H1 (cell line): ENCODE measurements at regions not wholly inside any gene's neighbourhood (a gene's known extent, or its start where the extent isn't known, plus 50 kb on each side); places are given as distances from the start of the nearest gene placed in this dataset.

Experiments used
- CTCF ChIA-PET: fragments of 300-600 bp; sonication (Branson Sonifier 250); formaldehyde crosslinking; loops from one replicate; lab custom pipeline; 2021; ENCODE audit not compliant: partially characterized antibody; lab: Charles Lee
- POLR2A ChIA-PET: fragments of 300-600 bp; sonication (Branson Sonifier 250); formaldehyde crosslinking; loops from one replicate; lab custom pipeline; 2021; ENCODE audit warnings: inconsistent platforms; ENCODE audit not compliant: partially characterized antibody; lab: Charles Lee
- DNase-seq, 2 experiments: peaks; one replicate each; pipeline versions ENCODE4 v3.0.0 to v3.0.0-alpha.2; 2010 to 2022; ENCODE audit warnings: low spot score in 2 of 2, low read depth in 1 of 2, mixed read lengths in 1 of 2
- FAIRE-seq: peaks from 2 replicates; lab custom pipeline; 2011; peaks lifted over from hg19 to GRCh38; lab: Jason Lieb, UNC
- H2AFZ ChIP-seq: 2 replicates; pipeline ENCODE4 v1.8.1; 2012; ENCODE audit warnings: low read length, inconsistent platforms
- H2AK5ac ChIP-seq: 2 replicates; pipeline ENCODE4 v1.6.1; 2013; ENCODE audit warnings: low read depth, low read length
- H2BK120ac ChIP-seq: replicated peaks from 2 replicates; pipeline ENCODE3; 2013; ENCODE audit warnings: low read depth, low read length, inconsistent platforms
- H2BK12ac ChIP-seq: 2 replicates; pipeline ENCODE4 v1.6.1; 2013; ENCODE audit warnings: low read depth, low read length
- H2BK15ac ChIP-seq: 2 replicates; pipeline ENCODE4 v1.6.1; 2013; ENCODE audit warnings: low read length
- H2BK20ac ChIP-seq: 2 replicates; pipeline ENCODE4 v1.6.1; 2013; ENCODE audit warnings: low read length
- H2BK5ac ChIP-seq: 2 replicates; pipeline ENCODE4 v1.6.1; 2013; ENCODE audit warnings: low read depth, low read length
- H3K14ac ChIP-seq: 2 replicates; pipeline ENCODE4 v1.6.1; 2013; ENCODE audit warnings: inconsistent platforms; ENCODE audit not compliant: insufficient read length
- H3K18ac ChIP-seq: 2 replicates; pipeline ENCODE4 v1.6.1; 2013; ENCODE audit warnings: low read length; ENCODE audit errors: extremely low read depth
- H3K23ac ChIP-seq: 2 replicates; pipeline ENCODE4 v1.6.1; 2013; ENCODE audit warnings: inconsistent platforms; ENCODE audit not compliant: insufficient read length
- H3K23me2 ChIP-seq: 2 replicates; pipeline ENCODE4 v1.6.1; 2013; ENCODE audit warnings: low read depth, low read length
- H3K27ac ChIP-seq: 2 replicates; pipeline ENCODE4 v1.6.1; 2011; ENCODE audit warnings: low read depth, low read length, inconsistent platforms
- H3K27me3 ChIP-seq, 4 experiments: replicated peaks in 1 of 4; 1 replicate in 1 of 4; 2 replicates in 3 of 4; pipeline versions ENCODE4 v1.6.1 to v1.8.1; 2011 to 2013; ENCODE audit warnings: low read length in 3 of 4, mild to moderate bottlenecking in 3 of 4, inconsistent platforms in 2 of 4, mixed read lengths in 2 of 4, moderate library complexity in 1 of 4; ENCODE audit not compliant: control insufficient read depth in 3 of 4, insufficient read depth in 3 of 4; ENCODE audit errors: extremely low read depth in 1 of 4
- H3K36me3 ChIP-seq, 4 experiments: 2 replicates each; pipeline versions ENCODE4 v1.6.1 to v1.8.1; 2011 to 2013; ENCODE audit warnings: mild to moderate bottlenecking in 4 of 4, low read length in 3 of 4, moderate library complexity in 2 of 4, control low read depth in 1 of 4, inconsistent platforms in 1 of 4; ENCODE audit not compliant: insufficient read depth in 4 of 4, control insufficient read depth in 2 of 4
- H3K4ac ChIP-seq: replicated peaks from 2 replicates; pipeline ENCODE3; 2013; ENCODE audit warnings: low read length, low read depth, mixed read lengths, inconsistent platforms; ENCODE audit not compliant: insufficient read length
- H3K4me1 ChIP-seq, 4 experiments: replicated peaks in 1 of 4; 1 replicate in 1 of 4; 2 replicates in 3 of 4; pipeline versions ENCODE4 v1.6.1 to v1.8.1; 2011 to 2013; ENCODE audit warnings: low read length in 3 of 4, inconsistent platforms in 2 of 4, mixed read lengths in 1 of 4; ENCODE audit not compliant: insufficient read depth in 4 of 4, control insufficient read depth in 3 of 4
- H3K4me2 ChIP-seq, 2 experiments: 2 replicates each; pipeline versions ENCODE4 v1.6.1 to v1.8.1; 2011 to 2013; ENCODE audit warnings: low read depth in 2 of 2, low read length in 2 of 2, control low read depth in 1 of 2, inconsistent platforms in 1 of 2, mild to moderate bottlenecking in 1 of 2; ENCODE audit not compliant: insufficient read depth in 1 of 2
- H3K4me3 ChIP-seq, 4 experiments: fragments of 200-600, 300-600 bp in 1 of 4; sonication (generic), shearing (Covaris generic), sonication (Bioruptor Twin) in 1 of 4; 2 replicates each; pipeline versions ENCODE4 v1.5.1 to v1.8.1; 2011 to 2016; ENCODE audit warnings: low read length in 4 of 4, low read depth in 3 of 4, control low read depth in 2 of 4, inconsistent platforms in 2 of 4, mild to moderate bottlenecking in 2 of 4, mixed read lengths in 1 of 4, moderate library complexity in 1 of 4; ENCODE audit not compliant: insufficient read depth in 2 of 4; ENCODE audit errors: extremely low read depth in 1 of 4
- H3K56ac ChIP-seq: replicated peaks from 2 replicates; pipeline ENCODE3; 2013; ENCODE audit warnings: low read depth, mild to moderate bottlenecking, mixed read lengths, low read length, inconsistent platforms; ENCODE audit not compliant: insufficient read length
- H3K79me1 ChIP-seq: 2 replicates; pipeline ENCODE4 v1.6.1; 2013; ENCODE audit warnings: low read depth, low read length, control low read depth
- H3K79me2 ChIP-seq, 2 experiments: 2 replicates each; pipeline versions ENCODE4 v1.6.1 to v1.8.1; 2012 to 2013; ENCODE audit warnings: low read length in 2 of 2, mild to moderate bottlenecking in 2 of 2, inconsistent platforms in 1 of 2; ENCODE audit not compliant: insufficient read depth in 2 of 2, control insufficient read depth in 1 of 2
- H3K9ac ChIP-seq, 4 experiments: replicated peaks in 1 of 4; 1 replicate in 1 of 4; 2 replicates in 3 of 4; pipeline versions ENCODE4 v1.6.1 to v1.8.1; 2011 to 2013; ENCODE audit warnings: low read depth in 3 of 4, low read length in 3 of 4, control low read depth in 2 of 4, mild to moderate bottlenecking in 2 of 4, moderate library complexity in 2 of 4, inconsistent platforms in 1 of 4; ENCODE audit errors: extremely low read depth in 1 of 4
- H3K9me3 ChIP-seq, 2 experiments: 2 replicates each; pipeline versions ENCODE4 v1.6.1 to v1.8.1; 2012 to 2013; ENCODE audit warnings: mild to moderate bottlenecking in 2 of 2, moderate library complexity in 2 of 2, control low read depth in 1 of 2, inconsistent platforms in 1 of 2, low read depth in 1 of 2, low read length in 1 of 2, mixed read lengths in 1 of 2; ENCODE audit not compliant: insufficient read depth in 2 of 2
- H4K20me1 ChIP-seq, 2 experiments: replicated peaks in 1 of 2; 2 replicates each; pipeline versions ENCODE3 to v1.8.1; 2011 to 2013; ENCODE audit warnings: inconsistent platforms in 2 of 2, low read length in 2 of 2, mild to moderate bottlenecking in 1 of 2; ENCODE audit not compliant: insufficient read depth in 2 of 2, control insufficient read depth in 1 of 2
- H4K5ac ChIP-seq: 2 replicates; pipeline ENCODE4 v1.6.1; 2013; ENCODE audit warnings: low read length, low read depth, mixed read lengths, inconsistent platforms; ENCODE audit not compliant: insufficient read length
- H4K8ac ChIP-seq: 2 replicates; pipeline ENCODE4 v1.8.0; 2013; ENCODE audit warnings: mild to moderate bottlenecking, moderate library complexity, low read length, inconsistent platforms; ENCODE audit not compliant: insufficient read depth; ENCODE audit errors: extremely low read depth
- H4K91ac ChIP-seq: replicated peaks from 2 replicates; pipeline ENCODE3; 2013; ENCODE audit warnings: low read length, mixed read lengths, inconsistent platforms; ENCODE audit not compliant: insufficient read length
- E2F6 ChIP-seq: IDR thresholded peaks from 2 replicates; pipeline ENCODE4 v1.6.1; 2012; ENCODE audit warnings: inconsistent platforms
- RXRA ChIP-seq: IDR thresholded peaks from 2 replicates; pipeline ENCODE4 v1.6.1; 2011; ENCODE audit warnings: low read depth, mild to moderate bottlenecking, low read length, moderate library complexity; ENCODE audit not compliant: insufficient read depth
- SAP30 ChIP-seq: fragments of 300-600 bp; sonication (generic); IDR thresholded peaks from 2 replicates; pipeline ENCODE4 v1.7.1; 2012; ENCODE audit warnings: low read length, moderate library complexity, mild to moderate bottlenecking, inconsistent platforms; ENCODE audit not compliant: insufficient read depth, insufficient replicate concordance
- SIRT6 ChIP-seq: IDR thresholded peaks from one replicate; pipeline ENCODE4 v1.7.1; 2012; ENCODE audit warnings: low read length, inconsistent platforms
- ZNF274 ChIP-seq: IDR thresholded peaks from 2 replicates; pipeline ENCODE4 v1.7.0; 2012; ENCODE audit warnings: low read length, borderline replicate concordance; ENCODE audit errors: extremely low read depth
- WGBS, 2 experiments: shearing (Covaris generic) in 1 of 2; methylation state at CpG; one replicate each; pipeline versions ENCODE4 v1.1.6 to v1.1.7; 2013 to 2015; ENCODE audit warnings: low lambda C conversion rate in 2 of 2, mixed read lengths in 2 of 2, inconsistent platforms in 1 of 2, low coverage in 1 of 2, missing lambda C conversion rate in 1 of 2; ENCODE audit not compliant: insufficient replicate concordance in 2 of 2, insufficient coverage in 1 of 2, insufficient read length in 1 of 2; ENCODE audit errors: extremely low coverage in 1 of 2, missing lambda C conversion rate in 1 of 2; 5-methylcytosine and 5-hydroxymethylcytosine counted together

GRCh38 chr1:13968361-13968760 is 268.4 kb downstream of the PRDM2 start:
- ChIA-PET POLR2A (no interaction called here), CTCF (interaction anchor here (0.6 kb wide), 1 partner anchor 481 kb away, joined by 3 read pairs; no protein-coding TSS in a partner anchor)
- no peaks in the 10 kb centered on the region; a peak in 1 of 7 replicates for H3K4me1 ChIP-seq
- H3K23me2 ChIP-seq = no peaks in the 10 kb centered on the region; the same call in 1 of the 2 replicates
- no peak overlapping the region for H4K91ac ChIP-seq
- no peak overlapping the region for H3K56ac ChIP-seq
- H4K20me1 ChIP-seq = no peaks in the 10 kb centered on the region
- no peaks in the 10 kb centered on the region for H3K79me2 ChIP-seq
- DNase-seq (no peak), FAIRE-seq (no peak)
- H3K27ac ChIP-seq = no peak overlapping the region
- H2BK120ac ChIP-seq = no peak overlapping the region
- no peak overlapping the region for H2BK5ac ChIP-seq
- H3K36me3 ChIP-seq = no peaks in the 10 kb centered on the region
- H2AFZ ChIP-seq = no peak overlapping the region
- H3K23ac ChIP-seq = no peak overlapping the region
- no peak overlapping the region for H2AK5ac ChIP-seq
- no peak for TF ChIP-seq SAP30
- no peak for TF ChIP-seq SIRT6
- no peak for TF ChIP-seq ZNF274
- TF ChIP-seq E2F6 = no peak
- no peak for TF ChIP-seq RXRA
- H2BK12ac ChIP-seq = no peak overlapping the region
- H3K9ac ChIP-seq = no peak overlapping the region
- H3K4me3 ChIP-seq = no peak overlapping the region
- H3K79me1 ChIP-seq = no peaks in the 10 kb centered on the region
- WGBS, 2 experiments = 89% methylated on average over 8 of the region's 8 CpGs; no CpG with 5 or more reads in 1 of the 2 experiments
- H2BK20ac ChIP-seq = no peak overlapping the region
- H3K18ac ChIP-seq = no peak overlapping the region
- no peak overlapping the region for H3K4me2 ChIP-seq
- peaks cover 7 to 14% of the 10 kb centered on the region in 2 experiments; a peak in 3 of 4 replicates for H3K9me3 ChIP-seq
- H3K27me3 ChIP-seq = no peaks in the 10 kb centered on the region
- no peak overlapping the region for H4K5ac ChIP-seq
- no peak overlapping the region for H3K14ac ChIP-seq
- H2BK15ac ChIP-seq = no peak overlapping the region
- no peak overlapping the region for H4K8ac ChIP-seq
- H3K4ac ChIP-seq = no peak overlapping the region
